Gastrocnemius medialis (tissue), 4 donors: ENCODE measurements at regions not wholly inside any gene's neighbourhood (a gene's known extent, or its start where the extent isn't known, plus 50 kb on each side); places are given as distances from the start of the nearest gene placed in this dataset.
"Not testable (repeated sequence)": the region's sequence is repeated elsewhere in the genome, so short reads cannot be mapped to it uniquely, and the experiment has no call there.

Experiments
- ATAC-seq, 2 donors: fragments of 150-250 bp; one replicate each; pipeline ENCODE4 v1.9.1; 2016
- DNase-seq, 2 donors: peaks; one replicate each; pipeline ENCODE4 v3.0.0-alpha.2; 2019
- H3K27ac ChIP-seq, 4 donors: fragments of 200-600 bp; sonication (generic); 1 replicate in 1 of 4; 2 replicates in 3 of 4; pipeline ENCODE4 v1.5.1; 2016 to 2018; ENCODE audit warnings: mild to moderate bottlenecking in 2 of 4, moderate library complexity in 1 of 4
- H3K27me3 ChIP-seq, 3 donors: fragments of 200-600 bp; sonication (generic) in 2 of 3; 1 replicate in 1 of 3; 2 replicates in 2 of 3; pipeline versions ENCODE4 v1.5.1 to v1.6.0; 2016 to 2019; ENCODE audit warnings: mild to moderate bottlenecking in 1 of 3, moderate library complexity in 1 of 3
- H3K36me3 ChIP-seq, 2 donors: fragments of 200-600 bp; sonication (generic) in 1 of 2; one replicate each; pipeline ENCODE4 v1.5.1; 2017 to 2018
- H3K4me1 ChIP-seq, 2 donors: fragments of 200-600 bp; sonication (generic) in 1 of 2; one replicate each; pipeline ENCODE4 v1.5.1; 2016 to 2017; ENCODE audit warnings: mild to moderate bottlenecking in 2 of 2
- H3K4me3 ChIP-seq, 4 donors: fragments of 200-600 bp; sonication (generic) in 3 of 4; 1 replicate in 1 of 4; 2 replicates in 3 of 4; pipeline ENCODE4 v1.5.1; 2016 to 2019; ENCODE audit warnings: mild to moderate bottlenecking in 2 of 4
- H3K9me3 ChIP-seq, 3 donors: fragments of 200-600 bp; sonication (generic) in 2 of 3; 1 replicate in 1 of 3; 2 replicates in 2 of 3; pipeline ENCODE4 v1.5.1; 2016 to 2019
- POLR2A ChIP-seq, 2 donors: fragments of 450-650 bp; IDR thresholded peaks; one replicate each; pipeline ENCODE4 v1.6.1; 2017; ENCODE audit warnings: antibody characterized with exemption in 2 of 2, mild to moderate bottlenecking in 2 of 2, moderate library complexity in 2 of 2
- in situ Hi-C, 4 donors: fragments of 200-750 bp; cut with MboI; loops; one replicate each; pipeline versions ENCODE4 v1.15.0 to v1.8.0; 2017; ENCODE audit warnings: low sequenced_read_pairs in 4 of 4
- intact Hi-C: fragments of 100-400 bp; cut with DNase I; formaldehyde crosslinking; loops from one replicate; pipeline ENCODE4 v1.15.1; 2023; ENCODE audit warnings: low total_unique reads
- TF ChIP-seq, protein P1 (sequence below), 5 experiments: fragments of 450-650 bp in 3 of 5; fragments of 200-600 bp in 2 of 5; sonication (generic) in 2 of 5; IDR thresholded peaks in 4 of 5; conservative IDR thresholded peaks in 1 of 5; 1 replicate in 4 of 5; 2 replicates in 1 of 5; pipeline ENCODE4 v1.5.1; 2016 to 2019; ENCODE audit warnings: antibody characterized with exemption in 5 of 5, mild to moderate bottlenecking in 3 of 5, moderate library complexity in 3 of 5

DNA sequence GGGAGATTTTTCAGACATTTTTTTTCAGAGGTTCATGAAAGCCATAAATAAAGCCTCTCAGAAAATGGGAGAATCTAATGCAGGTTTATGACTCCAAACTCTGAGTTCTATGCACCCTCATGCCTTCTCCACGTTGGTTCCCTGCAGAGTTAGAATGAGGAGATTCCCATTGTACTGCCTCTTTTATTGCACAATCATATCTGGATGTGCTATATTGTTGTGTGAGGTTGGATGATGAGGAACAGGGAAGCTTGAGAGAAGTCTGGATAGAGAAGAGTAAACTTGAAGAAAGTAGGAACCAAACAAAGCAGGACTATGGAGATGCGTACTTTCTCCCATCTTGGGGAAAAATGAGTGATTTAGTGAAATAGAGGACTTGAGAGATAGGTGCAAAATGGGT lies 178.8 kb downstream of the PDCD6IP start:
- Histone ChIP-seq H3K27ac (no peak overlapping the region), H3K36me3 (no peaks in the 10 kb centered on the region), H3K4me3 (no peak overlapping the region), H3K27me3 (no peaks in the 10 kb centered on the region), H3K4me1 (no peaks in the 10 kb centered on the region), H3K9me3 (no peaks in the 10 kb centered on the region)
- DNase-seq (no peak), ATAC-seq (no peak)
- in situ Hi-C loops (no loop called here), intact Hi-C loops (no loop called here)
- TF ChIP-seq, protein P1, sequence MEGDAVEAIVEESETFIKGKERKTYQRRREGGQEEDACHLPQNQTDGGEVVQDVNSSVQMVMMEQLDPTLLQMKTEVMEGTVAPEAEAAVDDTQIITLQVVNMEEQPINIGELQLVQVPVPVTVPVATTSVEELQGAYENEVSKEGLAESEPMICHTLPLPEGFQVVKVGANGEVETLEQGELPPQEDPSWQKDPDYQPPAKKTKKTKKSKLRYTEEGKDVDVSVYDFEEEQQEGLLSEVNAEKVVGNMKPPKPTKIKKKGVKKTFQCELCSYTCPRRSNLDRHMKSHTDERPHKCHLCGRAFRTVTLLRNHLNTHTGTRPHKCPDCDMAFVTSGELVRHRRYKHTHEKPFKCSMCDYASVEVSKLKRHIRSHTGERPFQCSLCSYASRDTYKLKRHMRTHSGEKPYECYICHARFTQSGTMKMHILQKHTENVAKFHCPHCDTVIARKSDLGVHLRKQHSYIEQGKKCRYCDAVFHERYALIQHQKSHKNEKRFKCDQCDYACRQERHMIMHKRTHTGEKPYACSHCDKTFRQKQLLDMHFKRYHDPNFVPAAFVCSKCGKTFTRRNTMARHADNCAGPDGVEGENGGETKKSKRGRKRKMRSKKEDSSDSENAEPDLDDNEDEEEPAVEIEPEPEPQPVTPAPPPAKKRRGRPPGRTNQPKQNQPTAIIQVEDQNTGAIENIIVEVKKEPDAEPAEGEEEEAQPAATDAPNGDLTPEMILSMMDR (IDR thresholded peaks at IDR 0.05 in 4 of 5, conservative IDR thresholded peaks at IDR 0.05 in 1 of 5), result no peak
- no peak for TF ChIP-seq POLR2A (IDR thresholded peaks at IDR 0.05)

DNA sequence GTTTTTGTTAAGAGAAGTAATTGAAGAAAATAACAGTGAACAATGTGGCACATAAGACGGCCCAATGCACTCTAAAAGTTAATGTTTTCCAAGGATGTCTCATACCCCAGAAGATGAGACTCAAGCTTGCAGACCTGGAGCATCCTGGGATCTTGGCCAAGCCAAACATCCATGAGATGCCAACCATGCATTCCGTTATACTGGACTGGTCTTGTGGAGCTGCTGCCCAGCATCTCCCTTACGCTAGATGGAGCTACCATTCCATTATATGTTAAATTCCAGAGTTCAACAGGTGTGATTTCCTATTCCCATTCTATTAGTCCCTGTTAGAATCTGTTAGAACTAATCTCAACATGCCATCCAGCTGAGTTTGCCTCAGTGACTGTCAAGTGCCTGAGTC lies 181.8 kb downstream of the PDCD6IP start:
- DNase-seq (no peak), ATAC-seq (no peak)
- intact Hi-C loops (no loop called here), in situ Hi-C loops (no loop called here)
- Histone ChIP-seq H3K9me3 (no peaks in the 10 kb centered on the region), H3K27ac (no peak overlapping the region), H3K4me1 (no peaks in the 10 kb centered on the region), H3K27me3 (no peaks in the 10 kb centered on the region), H3K36me3 (no peaks in the 10 kb centered on the region), H3K4me3 (no peak overlapping the region)
- TF ChIP-seq, protein P1 (IDR thresholded peaks at IDR 0.05 in 4 of 5, conservative IDR thresholded peaks at IDR 0.05 in 1 of 5), result no peak
- no peak for TF ChIP-seq POLR2A (IDR thresholded peaks at IDR 0.05)

DNA sequence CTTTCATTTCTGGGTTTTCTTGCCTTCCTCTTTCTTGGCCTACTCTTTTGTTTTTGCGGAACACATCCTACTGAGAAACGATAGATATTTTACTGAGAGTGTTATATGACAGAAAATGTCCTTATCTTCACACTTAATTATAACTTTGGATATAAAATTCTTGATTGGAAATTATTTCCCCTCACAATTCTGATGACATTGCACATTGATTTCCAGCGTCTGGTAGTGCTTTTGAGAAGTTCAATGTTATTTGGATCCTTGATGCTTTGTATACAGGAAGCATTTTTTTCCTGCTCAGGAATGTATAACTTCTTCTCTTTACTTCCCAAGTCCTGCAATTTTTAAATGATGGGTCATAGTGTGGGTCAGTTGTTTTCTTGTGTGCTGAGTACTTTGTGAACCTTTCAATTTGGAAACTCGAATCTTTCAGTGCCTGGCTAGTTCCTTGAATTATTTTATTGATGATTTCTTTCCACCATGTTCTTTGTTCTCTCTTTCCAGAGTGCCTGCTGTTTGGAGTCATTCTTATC lies 183.9 kb downstream of the PDCD6IP start:
- Histone ChIP-seq H3K36me3 (no peaks in the 10 kb centered on the region), H3K27me3 (no peaks in the 10 kb centered on the region), H3K4me1 (no peaks in the 10 kb centered on the region), H3K27ac (no peak overlapping the region), H3K9me3 (no peaks in the 10 kb centered on the region), H3K4me3 (no peak overlapping the region)
- in situ Hi-C loops (no loop called here), intact Hi-C loops (no loop called here)
- ATAC-seq (no peak), DNase-seq (no peak)
- TF ChIP-seq, protein P1 (IDR thresholded peaks at IDR 0.05 in 4 of 5, conservative IDR thresholded peaks at IDR 0.05 in 1 of 5), result no peak
- no peak for TF ChIP-seq POLR2A (IDR thresholded peaks at IDR 0.05)

DNA sequence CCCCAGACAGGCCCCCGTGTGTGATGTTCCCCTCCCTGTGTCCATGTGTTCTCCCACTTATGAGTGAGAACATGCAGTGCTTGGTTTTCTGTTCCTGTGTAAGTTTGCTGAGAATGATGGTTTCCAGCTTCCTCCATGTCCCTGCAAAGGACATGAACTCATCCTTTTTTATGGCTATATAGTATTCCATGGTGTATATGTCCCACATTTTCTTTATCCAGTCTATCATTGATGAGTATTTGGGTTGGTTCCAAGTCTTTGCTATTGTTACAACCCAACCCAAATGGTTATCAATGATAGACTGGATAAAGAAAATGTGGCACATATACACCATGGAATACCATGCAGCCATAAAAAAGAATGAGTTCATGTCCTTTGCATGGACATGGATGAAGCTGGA lies 184.5 kb downstream of the PDCD6IP start:
- H3K36me3 ChIP-seq, H3K27ac ChIP-seq, intact Hi-C loops, H3K27me3 ChIP-seq, H3K4me3 ChIP-seq, in situ Hi-C loops, DNase-seq, H3K4me1 ChIP-seq, H3K9me3 ChIP-seq, ATAC-seq: not testable (repeated sequence)

DNA sequence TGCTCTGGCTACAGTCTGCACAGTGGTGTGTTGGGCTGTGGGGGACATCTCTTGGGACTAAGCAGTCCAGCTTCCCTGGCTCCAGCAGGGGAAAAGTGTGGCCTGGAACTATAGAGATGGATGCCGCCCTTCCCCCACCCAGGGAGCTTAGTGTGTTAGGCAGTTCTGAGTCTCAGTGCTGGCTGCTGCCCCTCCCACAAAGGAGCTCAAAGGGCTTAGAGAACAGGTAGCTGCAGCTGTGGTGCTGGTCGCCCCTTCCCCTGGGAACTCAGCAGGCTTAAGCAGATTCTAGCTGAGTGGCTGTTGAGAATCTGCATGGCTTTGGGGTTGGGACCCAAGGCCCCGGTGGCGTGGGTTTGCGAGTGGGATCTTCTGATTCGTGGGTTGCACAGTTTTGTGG lies 190.8 kb downstream of the PDCD6IP start:
- in situ Hi-C loops (no loop called here), intact Hi-C loops (no loop called here)
- TF ChIP-seq, protein P1 (IDR thresholded peaks at IDR 0.05 in 4 of 5, conservative IDR thresholded peaks at IDR 0.05 in 1 of 5), result no peak
- no peak for TF ChIP-seq POLR2A (IDR thresholded peaks at IDR 0.05)
- H3K4me3 ChIP-seq, result no peak overlapping the region
- no peaks in the 10 kb centered on the region for H3K9me3 ChIP-seq
- DNase-seq, result no peak
- H3K27ac ChIP-seq, result no peak overlapping the region
- H3K4me1 ChIP-seq, result no peaks in the 10 kb centered on the region
- H3K27me3 ChIP-seq, result peaks cover 0 to 4% (median 0%) of the 10 kb centered on the region in 3 donors
- H3K36me3 ChIP-seq, result no peaks in the 10 kb centered on the region
- no peak for ATAC-seq
